AG20443 (cell line): ENCODE measurements at regions not wholly inside any gene's neighbourhood (a gene's known extent, or its start where the extent isn't known, plus 50 kb on each side); places are given as distances from the start of the nearest gene placed in this dataset.
"Not testable (repeated sequence)": the region's sequence is repeated elsewhere in the genome, so short reads cannot be mapped to it uniquely, and the experiment has no call there.

Experiments
- DNase-seq: peaks from one replicate; pipeline ENCODE4 v3.0.0; 2012; ENCODE audit warnings: low spot score, mixed read lengths

- DNase-seq, result no peak
Observed at GRCh38 chr18:8499810-8500675, 109.2 kb upstream of the RAB12 start.

- no peak for DNase-seq
Observed at GRCh38 chr18:8501044-8501443, 108.2 kb upstream of the RAB12 start.

GRCh38 chr18:8503248-8503647 lies 106.0 kb upstream of the RAB12 start:
- no peak for DNase-seq

- no peak for DNase-seq
Observed at GRCh38 chr18:8504424-8504823, 104.8 kb upstream of the RAB12 start.

- DNase-seq, result no peak
Observed at GRCh38 chr18:8504880-8505435, 104.3 kb upstream of the RAB12 start.

GRCh38 chr18:8506251-8507049 lies 102.8 kb upstream of the RAB12 start:
- no peak for DNase-seq

- no peak for DNase-seq
Observed at GRCh38 chr18:8507361-8507760, 101.9 kb upstream of the RAB12 start.

GRCh38 chr18:8507915-8508705 lies 101.1 kb upstream of the RAB12 start:
- no peak for DNase-seq

GRCh38 chr18:8513249-8513648 lies 96.0 kb upstream of the RAB12 start:
- no peak for DNase-seq

GRCh38 chr18:8514409-8514808 lies 94.8 kb upstream of the RAB12 start:
- no peak for DNase-seq

- DNase-seq, result no peak
Observed at GRCh38 chr18:8515142-8515865, 93.9 kb upstream of the RAB12 start.

GRCh38 chr18:8516371-8517250 lies 92.6 kb upstream of the RAB12 start:
- DNase-seq, result no peak

- DNase-seq, result no peak
Observed at GRCh38 chr18:8517276-8517675, 92.0 kb upstream of the RAB12 start.

GRCh38 chr18:8519102-8519501 lies 90.1 kb upstream of the RAB12 start:
- no peak for DNase-seq

GRCh38 chr18:8520266-8520665 lies 89.0 kb upstream of the RAB12 start:
- no peak for DNase-seq

- DNase-seq, result no peak
Observed at GRCh38 chr18:8522756-8523155, 86.5 kb upstream of the RAB12 start.

- no peak for DNase-seq
Observed at GRCh38 chr18:8525692-8526091, 83.5 kb upstream of the RAB12 start.

GRCh38 chr18:8526332-8526731 lies 82.9 kb upstream of the RAB12 start:
- no peak for DNase-seq

- DNase-seq, result no peak
Observed at GRCh38 chr18:8529609-8530008, 79.6 kb upstream of the RAB12 start.

GRCh38 chr18:8531084-8531483 lies 78.2 kb upstream of the RAB12 start:
- DNase-seq, result not testable (repeated sequence)
